MM.1S (cell line): ENCODE measurements at regions not wholly inside any gene's neighbourhood (a gene's known extent, or its start where the extent isn't known, plus 50 kb on each side); places are given as distances from the start of the nearest gene placed in this dataset.

ENCODE experiments used
- EZH2 ChIP-seq: fragments of 300-600 bp; sonication (generic); optimal IDR thresholded peaks from 2 replicates; pipeline ENCODE3; 2017; ENCODE audit warnings: low read depth, mild to moderate bottlenecking, antibody characterized with exemption, low read length, mixed read lengths
- EZH2phosphoT487 ChIP-seq: fragments of 300-600 bp; sonication (generic); IDR thresholded peaks from 2 replicates; pipeline ENCODE4 v1.6.1; 2018; ENCODE audit warnings: antibody characterized with exemption, low read length
- TF ChIP-seq, protein P1 (sequence below): fragments of 300-600 bp; sonication (generic); IDR thresholded peaks from 2 replicates; pipeline ENCODE4 v1.5.1; 2016; ENCODE audit warnings: antibody characterized with exemption, low read length, mixed read lengths

DNA sequence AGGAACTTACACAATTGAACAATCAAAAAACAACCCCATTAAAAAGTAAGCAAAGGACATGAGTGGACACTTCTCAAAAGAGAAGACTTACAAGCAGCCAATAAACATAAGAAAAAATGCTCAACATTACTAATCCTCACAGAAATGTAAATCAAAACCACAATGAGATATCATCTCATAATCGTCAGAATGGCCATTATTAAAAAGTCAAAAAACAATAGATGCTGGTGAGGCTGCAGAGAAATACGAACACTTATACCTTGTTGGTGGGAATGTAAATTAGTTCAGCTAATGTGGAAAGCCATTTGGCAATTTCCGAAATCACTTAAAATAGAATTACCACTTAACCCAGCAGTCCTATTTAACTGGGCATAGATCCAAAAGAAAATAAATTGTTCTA lies 301.9 kb upstream of the KCNJ16 start:
- TF ChIP-seq EZH2phosphoT487 (no peak), EZH2 (no peak)
- TF ChIP-seq, protein P1, sequence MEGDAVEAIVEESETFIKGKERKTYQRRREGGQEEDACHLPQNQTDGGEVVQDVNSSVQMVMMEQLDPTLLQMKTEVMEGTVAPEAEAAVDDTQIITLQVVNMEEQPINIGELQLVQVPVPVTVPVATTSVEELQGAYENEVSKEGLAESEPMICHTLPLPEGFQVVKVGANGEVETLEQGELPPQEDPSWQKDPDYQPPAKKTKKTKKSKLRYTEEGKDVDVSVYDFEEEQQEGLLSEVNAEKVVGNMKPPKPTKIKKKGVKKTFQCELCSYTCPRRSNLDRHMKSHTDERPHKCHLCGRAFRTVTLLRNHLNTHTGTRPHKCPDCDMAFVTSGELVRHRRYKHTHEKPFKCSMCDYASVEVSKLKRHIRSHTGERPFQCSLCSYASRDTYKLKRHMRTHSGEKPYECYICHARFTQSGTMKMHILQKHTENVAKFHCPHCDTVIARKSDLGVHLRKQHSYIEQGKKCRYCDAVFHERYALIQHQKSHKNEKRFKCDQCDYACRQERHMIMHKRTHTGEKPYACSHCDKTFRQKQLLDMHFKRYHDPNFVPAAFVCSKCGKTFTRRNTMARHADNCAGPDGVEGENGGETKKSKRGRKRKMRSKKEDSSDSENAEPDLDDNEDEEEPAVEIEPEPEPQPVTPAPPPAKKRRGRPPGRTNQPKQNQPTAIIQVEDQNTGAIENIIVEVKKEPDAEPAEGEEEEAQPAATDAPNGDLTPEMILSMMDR: no peak
